WERI-Rb-1 (cell line): ENCODE measurements at regions not wholly inside any gene's neighbourhood (a gene's known extent, or its start where the extent isn't known, plus 50 kb on each side); places are given as distances from the start of the nearest gene placed in this dataset.
"Not testable (repeated sequence)": the region's sequence is repeated elsewhere in the genome, so short reads cannot be mapped to it uniquely, and the experiment has no call there.

Experiments
- DNase-seq: peaks from one replicate; pipeline ENCODE4 v3.0.0-alpha.2; 2020
- H3K27ac ChIP-seq: fragments of 250-450 bp; sonication (Bioruptor Pico); 2 replicates; pipeline ENCODE4 v1.5.1; 2020; ENCODE audit warnings: mild to moderate bottlenecking, moderate library complexity
- H3K27me3 ChIP-seq: fragments of 250-450 bp; sonication (Bioruptor Pico); 2 replicates; pipeline ENCODE4 v1.5.1; 2021; ENCODE audit warnings: mild to moderate bottlenecking, low read depth, moderate library complexity; ENCODE audit not compliant: insufficient read depth, severe bottlenecking
- H3K36me3 ChIP-seq: fragments of 250-450 bp; sonication (Bioruptor Pico); 2 replicates; pipeline ENCODE4 v1.5.1; 2020; ENCODE audit warnings: mild to moderate bottlenecking, moderate library complexity
- H3K4me3 ChIP-seq: 2 replicates; pipeline ENCODE4 v1.5.1; 2011; ENCODE audit warnings: low read depth, mild to moderate bottlenecking, control low read depth, low read length
- H3K9me3 ChIP-seq: fragments of 250-450 bp; sonication (Bioruptor Pico); 2 replicates; pipeline ENCODE4 v1.5.1; 2021; ENCODE audit warnings: mild to moderate bottlenecking, moderate library complexity; ENCODE audit not compliant: severe bottlenecking
- TF ChIP-seq, protein P1 (sequence below): IDR thresholded peaks from 2 replicates; pipeline ENCODE4 v1.5.1; 2011; ENCODE audit warnings: low read depth, mild to moderate bottlenecking, control low read depth, inconsistent platforms, low read length

DNA sequence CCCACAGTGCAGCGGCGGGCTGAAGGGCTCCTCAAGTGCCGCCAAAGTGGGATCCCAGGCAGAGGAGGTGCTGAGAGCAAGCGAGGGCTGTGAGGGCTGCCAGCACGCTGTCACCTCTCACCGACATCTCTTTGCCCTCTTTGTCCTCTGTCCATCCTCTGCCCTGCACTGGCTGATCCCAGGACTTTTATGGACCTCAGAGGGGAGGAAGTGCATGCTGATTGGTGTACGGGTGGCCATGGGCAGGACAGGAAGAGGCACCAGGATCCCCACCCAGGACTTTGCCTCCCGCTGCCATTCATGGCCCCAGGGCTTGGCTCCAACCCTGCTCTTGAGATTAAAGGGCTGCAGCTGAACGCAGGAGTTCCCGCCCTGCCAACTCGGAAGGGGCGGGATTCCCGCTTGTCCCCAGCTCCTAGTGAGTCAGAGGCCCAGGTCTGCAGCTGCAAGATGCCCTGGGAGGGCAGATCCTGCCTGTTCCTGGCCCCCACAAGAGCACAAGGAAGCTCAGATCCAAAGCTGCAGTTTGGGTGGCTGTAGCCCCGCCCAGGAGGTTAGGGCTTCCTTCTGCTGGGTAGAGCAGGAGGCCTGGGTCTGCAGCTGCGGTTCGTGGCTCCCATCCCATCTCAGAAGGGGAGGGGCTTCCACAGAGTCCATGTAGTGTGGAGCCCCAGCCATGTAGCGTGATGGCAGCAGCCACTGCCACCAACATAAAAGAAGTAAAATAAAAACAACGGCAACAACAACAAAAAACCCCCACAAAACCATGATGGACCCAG is 1716.7 kb downstream of the SLITRK1 start:
- DNase-seq: no peak
- no peaks in the 10 kb centered on the region for H3K36me3 ChIP-seq
- no peaks in the 10 kb centered on the region for H3K9me3 ChIP-seq
- H3K4me3 ChIP-seq: no peak overlapping the region
- no peaks in the 10 kb centered on the region for H3K27me3 ChIP-seq
- TF ChIP-seq, protein P1, sequence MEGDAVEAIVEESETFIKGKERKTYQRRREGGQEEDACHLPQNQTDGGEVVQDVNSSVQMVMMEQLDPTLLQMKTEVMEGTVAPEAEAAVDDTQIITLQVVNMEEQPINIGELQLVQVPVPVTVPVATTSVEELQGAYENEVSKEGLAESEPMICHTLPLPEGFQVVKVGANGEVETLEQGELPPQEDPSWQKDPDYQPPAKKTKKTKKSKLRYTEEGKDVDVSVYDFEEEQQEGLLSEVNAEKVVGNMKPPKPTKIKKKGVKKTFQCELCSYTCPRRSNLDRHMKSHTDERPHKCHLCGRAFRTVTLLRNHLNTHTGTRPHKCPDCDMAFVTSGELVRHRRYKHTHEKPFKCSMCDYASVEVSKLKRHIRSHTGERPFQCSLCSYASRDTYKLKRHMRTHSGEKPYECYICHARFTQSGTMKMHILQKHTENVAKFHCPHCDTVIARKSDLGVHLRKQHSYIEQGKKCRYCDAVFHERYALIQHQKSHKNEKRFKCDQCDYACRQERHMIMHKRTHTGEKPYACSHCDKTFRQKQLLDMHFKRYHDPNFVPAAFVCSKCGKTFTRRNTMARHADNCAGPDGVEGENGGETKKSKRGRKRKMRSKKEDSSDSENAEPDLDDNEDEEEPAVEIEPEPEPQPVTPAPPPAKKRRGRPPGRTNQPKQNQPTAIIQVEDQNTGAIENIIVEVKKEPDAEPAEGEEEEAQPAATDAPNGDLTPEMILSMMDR: no peak
- no peak overlapping the region for H3K27ac ChIP-seq

- not testable (repeated sequence) for H3K36me3 ChIP-seq, H3K27ac ChIP-seq, H3K27me3 ChIP-seq, DNase-seq, H3K4me3 ChIP-seq, H3K9me3 ChIP-seq
Measured at GRCh38 chr13:82164780-82165395, 1717.4 kb downstream of the SLITRK1 start.

GRCh38 chr13:82147526-82147925 is 1734.7 kb downstream of the SLITRK1 start:
- no peak overlapping the region for H3K4me3 ChIP-seq
- no peak for DNase-seq
- TF ChIP-seq, protein P1: no peak
- no peaks in the 10 kb centered on the region for H3K9me3 ChIP-seq
- no peaks in the 10 kb centered on the region for H3K27me3 ChIP-seq
- no peaks in the 10 kb centered on the region for H3K36me3 ChIP-seq
- no peak overlapping the region for H3K27ac ChIP-seq

GRCh38 chr13:82136880-82137279 is 1745.4 kb downstream of the SLITRK1 start:
- Histone ChIP-seq H3K27me3 (no peaks in the 10 kb centered on the region), H3K4me3 (no peak overlapping the region), H3K27ac (no peak overlapping the region), H3K36me3 (no peaks in the 10 kb centered on the region), H3K9me3 (no peaks in the 10 kb centered on the region)
- TF ChIP-seq, protein P1: no peak
- no peak for DNase-seq

DNA sequence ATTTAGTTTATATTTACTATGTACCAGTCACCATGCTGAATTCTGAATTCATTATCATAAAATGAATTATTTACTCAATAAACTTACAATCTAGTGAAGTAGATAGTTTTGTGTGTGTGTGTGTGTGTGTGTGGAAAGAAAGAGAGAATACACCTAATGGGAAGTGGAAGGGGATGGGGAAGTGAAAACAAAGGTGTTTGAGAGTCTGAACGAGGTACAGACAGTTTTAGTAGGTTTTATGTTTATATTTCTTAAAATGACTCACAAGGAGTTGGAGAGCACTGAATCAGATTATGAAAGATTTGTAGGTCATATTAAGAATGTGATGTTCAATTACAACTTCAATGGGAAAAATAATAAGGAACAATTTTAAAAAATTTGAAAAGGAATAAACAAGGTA is 1753.0 kb downstream of the SLITRK1 start:
- TF ChIP-seq, protein P1: no peak
- Histone ChIP-seq H3K27ac (no peak overlapping the region), H3K4me3 (no peak overlapping the region), H3K9me3 (no peaks in the 10 kb centered on the region), H3K27me3 (no peaks in the 10 kb centered on the region), H3K36me3 (no peaks in the 10 kb centered on the region)
- DNase-seq: no peak

DNA sequence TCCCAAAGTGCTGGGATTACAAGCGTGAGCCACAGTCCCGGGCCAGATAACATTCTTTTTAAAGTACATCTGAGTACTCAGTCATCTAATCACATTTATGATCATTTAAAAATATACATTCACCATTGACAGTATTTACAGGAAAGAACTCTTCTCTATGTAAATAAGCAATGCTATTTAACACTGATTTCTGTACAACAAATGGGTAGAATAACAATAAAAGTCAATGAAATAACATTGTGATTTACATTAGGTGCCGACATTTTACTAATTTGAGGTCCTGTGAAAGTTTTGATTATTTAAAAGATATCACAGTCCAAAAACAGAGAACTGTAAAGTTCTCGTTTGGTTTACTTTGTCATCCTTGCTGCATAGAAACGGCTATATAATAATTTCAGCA is 1763.7 kb downstream of the SLITRK1 start:
- H3K36me3 ChIP-seq: no peaks in the 10 kb centered on the region
- DNase-seq: no peak
- no peaks in the 10 kb centered on the region for H3K27me3 ChIP-seq
- TF ChIP-seq, protein P1: no peak
- no peaks in the 10 kb centered on the region for H3K9me3 ChIP-seq
- no peak overlapping the region for H3K4me3 ChIP-seq
- no peak overlapping the region for H3K27ac ChIP-seq
